ENCODE measurements at regions not wholly inside any gene's neighbourhood (a gene's known extent, or its start where the extent isn't known, plus 50 kb on each side); places are given as distances from the start of the nearest gene placed in this dataset.
A peak's percentile ranks its signal among the peaks of the same experiment; 100 is the strongest.

- H3K27ac ChIP-seq, result no peak overlapping the region
- no peak for TF ChIP-seq ZFX (IDR thresholded peaks at IDR 0.05)
These were observed 882.1 kb upstream of the NUDT12 start for GRCh38 chr5:104444656-104445055.

DNA sequence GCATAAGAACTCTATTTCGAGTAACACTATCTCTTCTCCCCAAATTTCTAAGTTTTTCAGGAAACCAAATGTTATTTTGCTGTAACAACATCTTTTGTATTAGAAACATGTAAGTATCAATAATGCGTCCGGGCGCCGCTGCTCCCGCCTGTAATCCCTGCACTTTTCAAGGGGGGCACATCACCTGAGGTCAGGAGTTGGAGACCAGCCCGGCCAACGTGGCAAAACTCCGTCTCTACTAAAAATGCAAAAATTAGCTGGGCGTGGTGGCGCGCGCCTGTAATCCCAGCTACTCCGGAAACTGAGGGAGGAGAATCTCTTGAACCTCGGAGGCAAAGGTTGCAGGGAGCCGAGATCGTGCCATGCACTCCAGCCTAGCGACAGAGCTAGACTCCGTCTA lies 881.1 kb upstream of the NUDT12 start:
- no peak for TF ChIP-seq ZFX (IDR thresholded peaks at IDR 0.05)
- TF ChIP-seq, protein P1, sequence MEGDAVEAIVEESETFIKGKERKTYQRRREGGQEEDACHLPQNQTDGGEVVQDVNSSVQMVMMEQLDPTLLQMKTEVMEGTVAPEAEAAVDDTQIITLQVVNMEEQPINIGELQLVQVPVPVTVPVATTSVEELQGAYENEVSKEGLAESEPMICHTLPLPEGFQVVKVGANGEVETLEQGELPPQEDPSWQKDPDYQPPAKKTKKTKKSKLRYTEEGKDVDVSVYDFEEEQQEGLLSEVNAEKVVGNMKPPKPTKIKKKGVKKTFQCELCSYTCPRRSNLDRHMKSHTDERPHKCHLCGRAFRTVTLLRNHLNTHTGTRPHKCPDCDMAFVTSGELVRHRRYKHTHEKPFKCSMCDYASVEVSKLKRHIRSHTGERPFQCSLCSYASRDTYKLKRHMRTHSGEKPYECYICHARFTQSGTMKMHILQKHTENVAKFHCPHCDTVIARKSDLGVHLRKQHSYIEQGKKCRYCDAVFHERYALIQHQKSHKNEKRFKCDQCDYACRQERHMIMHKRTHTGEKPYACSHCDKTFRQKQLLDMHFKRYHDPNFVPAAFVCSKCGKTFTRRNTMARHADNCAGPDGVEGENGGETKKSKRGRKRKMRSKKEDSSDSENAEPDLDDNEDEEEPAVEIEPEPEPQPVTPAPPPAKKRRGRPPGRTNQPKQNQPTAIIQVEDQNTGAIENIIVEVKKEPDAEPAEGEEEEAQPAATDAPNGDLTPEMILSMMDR (conservative IDR thresholded peaks at IDR 0.05), result no peak
- H3K27ac ChIP-seq, result no peak overlapping the region

DNA sequence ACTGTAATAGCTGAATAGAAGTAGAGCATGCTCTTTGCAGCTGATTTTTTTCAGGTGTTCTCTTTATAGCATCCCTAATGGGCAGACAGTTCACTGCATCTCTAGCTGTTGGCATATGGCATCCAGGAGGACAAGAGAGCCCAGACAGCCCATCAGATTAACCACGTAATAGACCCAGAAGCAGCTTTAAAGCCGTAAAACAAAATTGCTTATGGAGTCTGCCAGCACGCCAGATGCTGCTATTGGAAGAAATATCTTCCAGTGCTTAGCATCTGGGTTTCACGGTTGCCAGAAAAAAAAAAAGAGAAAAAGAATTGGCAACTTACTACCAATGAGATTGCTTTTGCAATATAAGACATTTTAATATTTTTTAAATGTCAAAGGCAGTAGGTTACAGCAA lies 869.4 kb upstream of the NUDT12 start:
- TF ChIP-seq, protein P1 (conservative IDR thresholded peaks at IDR 0.05), result no peak
- TF ChIP-seq ZFX (IDR thresholded peaks at IDR 0.05), result no peak

DNA sequence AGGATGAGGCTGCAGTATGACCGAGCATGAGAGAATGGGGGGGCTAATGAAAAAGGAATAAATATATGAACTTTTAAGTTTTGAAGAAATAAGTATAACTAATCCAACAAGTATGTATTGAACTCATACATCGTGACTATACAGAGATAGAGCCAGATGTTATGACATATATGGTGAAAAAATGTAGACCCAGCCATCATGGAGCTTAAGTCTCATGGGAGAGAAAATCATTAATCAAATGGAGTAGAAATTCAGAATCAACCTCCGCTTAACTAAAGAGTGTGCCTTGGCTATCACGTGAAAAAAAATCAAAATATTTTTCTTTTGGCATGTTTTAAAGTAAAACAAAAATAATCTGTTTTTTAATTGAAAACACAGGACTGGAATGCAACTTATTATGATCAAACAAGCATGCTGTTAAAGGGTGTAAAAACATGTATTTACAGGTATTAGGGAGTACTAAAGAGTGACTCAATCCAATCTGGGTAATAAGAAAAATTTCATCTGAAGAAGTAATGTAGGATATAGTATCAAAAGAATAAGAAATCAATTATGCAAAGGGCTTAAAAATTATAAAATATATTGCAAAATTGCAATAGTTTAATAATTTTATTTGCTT lies 868.5 kb upstream of the NUDT12 start:
- TF ChIP-seq, protein P1 (conservative IDR thresholded peaks at IDR 0.05), result no peak
- TF ChIP-seq ZFX (IDR thresholded peaks at IDR 0.05), result no peak
- H3K27ac ChIP-seq, result no peak overlapping the region

More for the DNA sequence above, 869.4 kb upstream of the NUDT12 start:
- H3K27ac ChIP-seq, result no peak overlapping the region

GRCh38 chr5:104429911-104430310 lies 867.3 kb upstream of the NUDT12 start:
- no peak for TF ChIP-seq ZFX (IDR thresholded peaks at IDR 0.05)
- TF ChIP-seq, protein P1 (conservative IDR thresholded peaks at IDR 0.05), result no peak
- no peak overlapping the region for H3K27ac ChIP-seq

GRCh38 chr5:104421431-104421830 lies 858.8 kb upstream of the NUDT12 start:
- no peak overlapping the region for H3K27ac ChIP-seq
- no peak for TF ChIP-seq ZFX (IDR thresholded peaks at IDR 0.05)
- TF ChIP-seq, protein P1 (conservative IDR thresholded peaks at IDR 0.05), result no peak

- TF ChIP-seq ZFX (IDR thresholded peaks at IDR 0.05), result no peak
- TF ChIP-seq, protein P1 (conservative IDR thresholded peaks at IDR 0.05), result no peak
- no peak overlapping the region for H3K27ac ChIP-seq
These were observed 855.5 kb upstream of the NUDT12 start for GRCh38 chr5:104418056-104418455.

- TF ChIP-seq, protein P1 (conservative IDR thresholded peaks at IDR 0.05), result peak; percentile 64
- no peak for TF ChIP-seq ZFX (IDR thresholded peaks at IDR 0.05)
These were observed 850.2 kb upstream of the NUDT12 start for GRCh38 chr5:104412649-104413240.

More at GRCh38 chr5:104412649-104413240, 850.2 kb upstream of the NUDT12 start:
- no peak overlapping the region for H3K27ac ChIP-seq
